Peyer's patch (tissue), 4 donors: ENCODE measurements at regions not wholly inside any gene's neighbourhood (a gene's known extent, or its start where the extent isn't known, plus 50 kb on each side); places are given as distances from the start of the nearest gene placed in this dataset.

Experiments used
- DNase-seq, 3 donors: peaks; one replicate each; pipeline ENCODE4 v3.0.0-alpha.2; 2017 to 2019
- H3K27ac ChIP-seq, 4 donors: fragments of 200-600 bp; sonication (generic); one replicate each; pipeline ENCODE4 v1.5.1; 2016 to 2019
- H3K27me3 ChIP-seq, 2 donors: fragments of 200-600 bp; sonication (generic); one replicate each; pipeline ENCODE4 v1.5.1; 2019
- H3K36me3 ChIP-seq, 3 donors: fragments of 200-600 bp; sonication (generic); one replicate each; pipeline ENCODE4 v1.5.1; 2016 to 2019
- H3K4me1 ChIP-seq, 4 donors: fragments of 200-600 bp; sonication (generic); one replicate each; pipeline ENCODE4 v1.5.1; 2016 to 2019
- H3K4me3 ChIP-seq, 4 donors: fragments of 200-600 bp; sonication (generic); 1 replicate in 3 of 4; 2 replicates in 1 of 4; pipeline ENCODE4 v1.5.1; 2016 to 2019; ENCODE audit warnings: mild to moderate bottlenecking in 1 of 4
- H3K9me3 ChIP-seq, 4 donors: fragments of 200-600 bp; sonication (generic); one replicate each; pipeline ENCODE4 v1.5.1; 2016 to 2019; ENCODE audit warnings: mild to moderate bottlenecking in 1 of 4
- POLR2A ChIP-seq, 2 donors: fragments of 450-650 bp; IDR thresholded peaks; one replicate each; pipeline ENCODE4 v1.5.1; 2017; ENCODE audit warnings: antibody characterized with exemption in 2 of 2, mild to moderate bottlenecking in 2 of 2, moderate library complexity in 2 of 2
- TF ChIP-seq, protein P1 (sequence below), 6 experiments: fragments of 450-650 bp in 4 of 6; fragments of 200-600 bp in 2 of 6; sonication (generic) in 1 of 6; IDR thresholded peaks; one replicate each; pipeline ENCODE4 v1.5.1; 2017 to 2019; ENCODE audit warnings: antibody characterized with exemption in 6 of 6, mild to moderate bottlenecking in 3 of 6, moderate library complexity in 1 of 6

GRCh38 chr14:87629788-87630187 is 363.2 kb downstream of the GALC start:
- Histone ChIP-seq H3K27ac (no peak overlapping the region), H3K36me3 (no peaks in the 10 kb centered on the region), H3K27me3 (no peaks in the 10 kb centered on the region), H3K4me3 (no peak overlapping the region), H3K4me1 (no peaks in the 10 kb centered on the region), H3K9me3 (no peaks in the 10 kb centered on the region)
- TF ChIP-seq, protein P1, sequence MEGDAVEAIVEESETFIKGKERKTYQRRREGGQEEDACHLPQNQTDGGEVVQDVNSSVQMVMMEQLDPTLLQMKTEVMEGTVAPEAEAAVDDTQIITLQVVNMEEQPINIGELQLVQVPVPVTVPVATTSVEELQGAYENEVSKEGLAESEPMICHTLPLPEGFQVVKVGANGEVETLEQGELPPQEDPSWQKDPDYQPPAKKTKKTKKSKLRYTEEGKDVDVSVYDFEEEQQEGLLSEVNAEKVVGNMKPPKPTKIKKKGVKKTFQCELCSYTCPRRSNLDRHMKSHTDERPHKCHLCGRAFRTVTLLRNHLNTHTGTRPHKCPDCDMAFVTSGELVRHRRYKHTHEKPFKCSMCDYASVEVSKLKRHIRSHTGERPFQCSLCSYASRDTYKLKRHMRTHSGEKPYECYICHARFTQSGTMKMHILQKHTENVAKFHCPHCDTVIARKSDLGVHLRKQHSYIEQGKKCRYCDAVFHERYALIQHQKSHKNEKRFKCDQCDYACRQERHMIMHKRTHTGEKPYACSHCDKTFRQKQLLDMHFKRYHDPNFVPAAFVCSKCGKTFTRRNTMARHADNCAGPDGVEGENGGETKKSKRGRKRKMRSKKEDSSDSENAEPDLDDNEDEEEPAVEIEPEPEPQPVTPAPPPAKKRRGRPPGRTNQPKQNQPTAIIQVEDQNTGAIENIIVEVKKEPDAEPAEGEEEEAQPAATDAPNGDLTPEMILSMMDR (IDR thresholded peaks at IDR 0.05), result no peak
- TF ChIP-seq POLR2A (IDR thresholded peaks at IDR 0.05), result no peak
- no peak for DNase-seq

- H3K27me3 ChIP-seq, result no peaks in the 10 kb centered on the region
- H3K9me3 ChIP-seq, result no peaks in the 10 kb centered on the region
- no peak overlapping the region for H3K27ac ChIP-seq
- no peak for DNase-seq
- H3K4me3 ChIP-seq, result no peak overlapping the region
- no peaks in the 10 kb centered on the region for H3K36me3 ChIP-seq
- TF ChIP-seq, protein P1 (IDR thresholded peaks at IDR 0.05), result no peak
- no peak for TF ChIP-seq POLR2A (IDR thresholded peaks at IDR 0.05)
- no peaks in the 10 kb centered on the region for H3K4me1 ChIP-seq
These were observed 364.2 kb downstream of the GALC start for GRCh38 chr14:87628780-87629179.

- Histone ChIP-seq H3K9me3 (no peaks in the 10 kb centered on the region), H3K4me3 (no peak overlapping the region), H3K36me3 (no peaks in the 10 kb centered on the region), H3K27ac (no peak overlapping the region), H3K27me3 (no peaks in the 10 kb centered on the region), H3K4me1 (no peaks in the 10 kb centered on the region)
- DNase-seq, result no peak
- TF ChIP-seq POLR2A (IDR thresholded peaks at IDR 0.05), result no peak
These were observed 364.9 kb downstream of the GALC start for GRCh38 chr14:87628129-87628528.

DNA sequence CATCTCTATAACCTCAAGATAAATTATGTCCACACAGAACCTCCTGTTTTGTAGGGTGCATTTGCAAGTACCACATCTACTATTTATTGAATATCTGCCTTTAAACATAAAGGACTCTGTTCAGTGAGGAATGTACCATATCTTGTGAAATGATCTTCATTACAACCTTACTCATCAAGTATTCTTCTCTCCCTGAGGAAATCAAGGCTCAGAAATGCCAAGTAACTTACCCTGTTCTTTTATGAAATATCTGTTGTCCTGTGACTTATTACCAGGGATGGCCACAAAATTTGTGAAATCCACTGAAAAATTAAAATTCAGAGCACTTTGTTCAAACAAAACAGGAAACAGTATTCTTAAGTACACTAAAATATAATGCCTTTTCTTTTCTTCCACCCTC is 366.7 kb downstream of the GALC start:
- Histone ChIP-seq H3K27ac (no peak overlapping the region), H3K27me3 (no peaks in the 10 kb centered on the region), H3K4me1 (no peaks in the 10 kb centered on the region), H3K36me3 (no peaks in the 10 kb centered on the region), H3K9me3 (peaks cover 0 to 4% (median 0%) of the 10 kb centered on the region in 4 donors), H3K4me3 (no peak overlapping the region)
- TF ChIP-seq, protein P1 (IDR thresholded peaks at IDR 0.05), result no peak
- no peak for TF ChIP-seq POLR2A (IDR thresholded peaks at IDR 0.05)
- DNase-seq, result no peak

GRCh38 chr14:87623616-87624015 is 369.4 kb downstream of the GALC start:
- no peak overlapping the region for H3K27ac ChIP-seq
- H3K4me1 ChIP-seq, result no peaks in the 10 kb centered on the region
- no peaks in the 10 kb centered on the region for H3K36me3 ChIP-seq
- no peak for DNase-seq
- H3K9me3 ChIP-seq, result peaks cover 0 to 7% (median 0%) of the 10 kb centered on the region in 4 donors
- TF ChIP-seq POLR2A (IDR thresholded peaks at IDR 0.05), result no peak
- TF ChIP-seq, protein P1 (IDR thresholded peaks at IDR 0.05), result no peak
- no peak overlapping the region for H3K4me3 ChIP-seq
- no peaks in the 10 kb centered on the region for H3K27me3 ChIP-seq

GRCh38 chr14:87617079-87617478 is 375.9 kb downstream of the GALC start:
- no peak overlapping the region for H3K27ac ChIP-seq
- peaks cover 0 to 7% (median 0%) of the 10 kb centered on the region in 4 donors for H3K9me3 ChIP-seq
- no peaks in the 10 kb centered on the region for H3K4me1 ChIP-seq
- no peaks in the 10 kb centered on the region for H3K27me3 ChIP-seq
- no peak for TF ChIP-seq POLR2A (IDR thresholded peaks at IDR 0.05)
- TF ChIP-seq, protein P1 (IDR thresholded peaks at IDR 0.05), result no peak
- H3K4me3 ChIP-seq, result no peak overlapping the region
- DNase-seq, result no peak
- H3K36me3 ChIP-seq, result no peaks in the 10 kb centered on the region
